ENCODE measurements at regions not wholly inside any gene's neighbourhood (a gene's known extent, or its start where the extent isn't known, plus 50 kb on each side); places are given as distances from the start of the nearest gene placed in this dataset.

GRCh38 chr2:176691471-176691870 lies 422.2 kb downstream of the MTX2 start:
- TF ChIP-seq, protein P1, sequence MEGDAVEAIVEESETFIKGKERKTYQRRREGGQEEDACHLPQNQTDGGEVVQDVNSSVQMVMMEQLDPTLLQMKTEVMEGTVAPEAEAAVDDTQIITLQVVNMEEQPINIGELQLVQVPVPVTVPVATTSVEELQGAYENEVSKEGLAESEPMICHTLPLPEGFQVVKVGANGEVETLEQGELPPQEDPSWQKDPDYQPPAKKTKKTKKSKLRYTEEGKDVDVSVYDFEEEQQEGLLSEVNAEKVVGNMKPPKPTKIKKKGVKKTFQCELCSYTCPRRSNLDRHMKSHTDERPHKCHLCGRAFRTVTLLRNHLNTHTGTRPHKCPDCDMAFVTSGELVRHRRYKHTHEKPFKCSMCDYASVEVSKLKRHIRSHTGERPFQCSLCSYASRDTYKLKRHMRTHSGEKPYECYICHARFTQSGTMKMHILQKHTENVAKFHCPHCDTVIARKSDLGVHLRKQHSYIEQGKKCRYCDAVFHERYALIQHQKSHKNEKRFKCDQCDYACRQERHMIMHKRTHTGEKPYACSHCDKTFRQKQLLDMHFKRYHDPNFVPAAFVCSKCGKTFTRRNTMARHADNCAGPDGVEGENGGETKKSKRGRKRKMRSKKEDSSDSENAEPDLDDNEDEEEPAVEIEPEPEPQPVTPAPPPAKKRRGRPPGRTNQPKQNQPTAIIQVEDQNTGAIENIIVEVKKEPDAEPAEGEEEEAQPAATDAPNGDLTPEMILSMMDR (conservative IDR thresholded peaks at IDR 0.05; ENCODE audit: low read length), result no peak
- no peak for TF ChIP-seq EZH2phosphoT487 (IDR thresholded peaks at IDR 0.05; ENCODE audit: borderline replicate concordance, low read depth, low read length)
- no peaks in the 10 kb centered on the region for H3K9me3 ChIP-seq (ENCODE audit: low read length)
- no peak overlapping the region for H3K4me2 ChIP-seq (ENCODE audit: low read length)
- ChIA-PET POLR2A (no interaction called here), CTCF (ENCODE audit: unreplicated experiment) (no interaction called here)
- H3K9me2 ChIP-seq (ENCODE audit: insufficient read depth, low read length), result no peaks in the 10 kb centered on the region
- BruUV-seq (replicated peaks), result no TSS peak
- no peak overlapping the region for H3K27ac ChIP-seq (ENCODE audit: low read depth, low read length, poor library complexity, severe bottlenecking)
- no peak overlapping the region for H2AFZ ChIP-seq (ENCODE audit: low read length)
- no peak overlapping the region for H3K4me3 ChIP-seq (ENCODE audit: low read depth, low read length, poor library complexity, severe bottlenecking)
- intact Hi-C loops (cut with micrococcal nuclease; ENCODE audit: unreplicated experiment), result no loop called here
- H3K4me1 ChIP-seq (ENCODE audit: insufficient read depth, low read length, poor library complexity, severe bottlenecking), result peaks cover 3% of the 10 kb centered on the region
- no peaks in the 10 kb centered on the region for H4K20me1 ChIP-seq (ENCODE audit: insufficient read depth, low read length)
- no peaks in the 10 kb centered on the region for H3K79me2 ChIP-seq (ENCODE audit: insufficient read depth, low read depth, low read length)
- DNase-seq (ENCODE audit: low spot score), result no peak
- no peaks in the 10 kb centered on the region for H3K36me3 ChIP-seq (ENCODE audit: insufficient read depth, low read length)

DNA sequence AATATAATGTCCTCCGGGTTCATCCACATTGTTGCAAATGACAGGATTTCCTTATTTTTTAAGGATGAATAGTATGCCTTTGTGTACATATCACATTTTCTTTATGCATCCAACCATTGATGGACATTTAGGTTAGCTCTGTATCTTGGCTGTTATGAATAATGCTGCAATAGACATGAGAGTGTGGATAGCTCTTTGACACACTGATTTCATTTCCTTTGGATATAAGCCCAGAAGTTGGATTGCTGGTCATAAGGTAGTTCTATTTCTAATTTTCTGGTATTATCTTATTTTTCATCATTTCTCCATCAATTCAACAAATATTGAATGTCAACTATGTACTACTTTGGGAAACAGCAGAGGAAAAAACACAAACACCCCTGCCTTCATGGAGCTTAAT lies 423.3 kb downstream of the MTX2 start:
- no peaks in the 10 kb centered on the region; the same call in 1 of the 2 replicates for H3K9me3 ChIP-seq (ENCODE audit: low read length)
- H3K27ac ChIP-seq (ENCODE audit: low read depth, low read length, poor library complexity, severe bottlenecking), result no peak overlapping the region
- H3K4me3 ChIP-seq (ENCODE audit: low read depth, low read length, poor library complexity, severe bottlenecking), result no peak overlapping the region
- peaks cover 3% of the 10 kb centered on the region for H3K4me1 ChIP-seq (ENCODE audit: insufficient read depth, low read length, poor library complexity, severe bottlenecking)
- no peaks in the 10 kb centered on the region for H4K20me1 ChIP-seq (ENCODE audit: insufficient read depth, low read length)
- ChIA-PET POLR2A (interaction anchor here (0.7 kb wide), 1 partner anchor 355 kb away, joined by 3 read pairs; no protein-coding TSS in a partner anchor), CTCF (ENCODE audit: unreplicated experiment) (no interaction called here)
- no peak overlapping the region for H3K4me2 ChIP-seq (ENCODE audit: low read length)
- TF ChIP-seq, protein P1 (conservative IDR thresholded peaks at IDR 0.05; ENCODE audit: low read length), result no peak
- TF ChIP-seq EZH2phosphoT487 (IDR thresholded peaks at IDR 0.05; ENCODE audit: borderline replicate concordance, low read depth, low read length), result no peak
- H3K9me2 ChIP-seq (ENCODE audit: insufficient read depth, low read length), result no peaks in the 10 kb centered on the region
- no peaks in the 10 kb centered on the region for H3K79me2 ChIP-seq (ENCODE audit: insufficient read depth, low read depth, low read length)
- DNase-seq (ENCODE audit: low spot score), result no peak
- H2AFZ ChIP-seq (ENCODE audit: low read length), result no peak overlapping the region
- BruUV-seq (replicated peaks), result no TSS peak
- no peaks in the 10 kb centered on the region for H3K36me3 ChIP-seq (ENCODE audit: insufficient read depth, low read length)
- intact Hi-C loops (cut with micrococcal nuclease; ENCODE audit: unreplicated experiment), result no loop called here

- no peaks in the 10 kb centered on the region; the same call in 1 of the 2 replicates for H3K9me3 ChIP-seq (ENCODE audit: low read length)
- H3K79me2 ChIP-seq (ENCODE audit: insufficient read depth, low read depth, low read length), result no peaks in the 10 kb centered on the region
- BruUV-seq (replicated peaks), result no TSS peak
- TF ChIP-seq EZH2phosphoT487 (IDR thresholded peaks at IDR 0.05; ENCODE audit: borderline replicate concordance, low read depth, low read length), result no peak
- TF ChIP-seq, protein P1 (conservative IDR thresholded peaks at IDR 0.05; ENCODE audit: low read length), result no peak
- intact Hi-C loops (cut with micrococcal nuclease; ENCODE audit: unreplicated experiment), result no loop called here
- H3K4me3 ChIP-seq (ENCODE audit: low read depth, low read length, poor library complexity, severe bottlenecking), result no peak overlapping the region
- DNase-seq (ENCODE audit: low spot score), result no peak
- H3K9me2 ChIP-seq (ENCODE audit: insufficient read depth, low read length), result no peaks in the 10 kb centered on the region
- H3K36me3 ChIP-seq (ENCODE audit: insufficient read depth, low read length), result no peaks in the 10 kb centered on the region
- CTCF ChIA-PET (ENCODE audit: unreplicated experiment), result no interaction called here
- no peaks in the 10 kb centered on the region for H3K4me1 ChIP-seq (ENCODE audit: insufficient read depth, low read length, poor library complexity, severe bottlenecking)
- H4K20me1 ChIP-seq (ENCODE audit: insufficient read depth, low read length), result no peaks in the 10 kb centered on the region
- H2AFZ ChIP-seq (ENCODE audit: low read length), result no peak overlapping the region
- no peak overlapping the region for H3K4me2 ChIP-seq (ENCODE audit: low read length)
- no peak overlapping the region for H3K27ac ChIP-seq (ENCODE audit: low read depth, low read length, poor library complexity, severe bottlenecking)
- POLR2A ChIA-PET, result no interaction called here
Observed at GRCh38 chr2:176699098-176699497, 429.9 kb downstream of the MTX2 start.
